Mesendoderm (in vitro differentiated cells): ENCODE measurements at regions not wholly inside any gene's neighbourhood (a gene's known extent, or its start where the extent isn't known, plus 50 kb on each side); places are given as distances from the start of the nearest gene placed in this dataset.

ENCODE experiments used
- DNase-seq: peaks from one replicate; pipeline ENCODE4 v3.0.0; 2013
- H2AK5ac ChIP-seq: 2 replicates; pipeline ENCODE4 v1.6.1; 2013; ENCODE audit warnings: low read length, inconsistent platforms
- H2BK120ac ChIP-seq: 2 replicates; pipeline ENCODE4 v1.6.1; 2013; ENCODE audit warnings: low read depth, mild to moderate bottlenecking, low read length, moderate library complexity, mixed read lengths
- H2BK15ac ChIP-seq: replicated peaks from 2 replicates; pipeline ENCODE4 v1.6.1; 2013; ENCODE audit warnings: low read depth, mild to moderate bottlenecking, moderate library complexity
- H2BK5ac ChIP-seq: 2 replicates; pipeline ENCODE4 v1.6.1; 2013; ENCODE audit warnings: low read length, inconsistent platforms
- H3K18ac ChIP-seq: 2 replicates; pipeline ENCODE4 v1.6.1; 2013; ENCODE audit warnings: mild to moderate bottlenecking, low read length, mixed read lengths
- H3K23ac ChIP-seq: one replicate; pipeline ENCODE4 v1.6.1; 2013; ENCODE audit warnings: low read length
- H3K27ac ChIP-seq: 2 replicates; pipeline ENCODE4 v1.5.1; 2013; ENCODE audit warnings: low read depth, mild to moderate bottlenecking, inconsistent platforms, low read length, moderate library complexity
- H3K27me3 ChIP-seq: 2 replicates; pipeline ENCODE4 v1.6.1; 2013; ENCODE audit warnings: low read length, control low read depth, mild to moderate bottlenecking, inconsistent platforms; ENCODE audit not compliant: insufficient read depth, poor library complexity
- H3K36me3 ChIP-seq: 2 replicates; pipeline ENCODE4 v1.6.1; 2013; ENCODE audit warnings: low read length, inconsistent platforms; ENCODE audit not compliant: control insufficient read depth, insufficient read depth
- H3K4ac ChIP-seq: one replicate; pipeline ENCODE4 v1.6.1; 2013; ENCODE audit warnings: low read depth, mild to moderate bottlenecking, low read length, moderate library complexity
- H3K4me1 ChIP-seq: 2 replicates; pipeline ENCODE4 v1.6.1; 2013; ENCODE audit warnings: low read depth, low read length, inconsistent platforms; ENCODE audit not compliant: control insufficient read depth
- H3K4me2 ChIP-seq: 2 replicates; pipeline ENCODE4 v1.6.1; 2013; ENCODE audit warnings: low read length
- H3K4me3 ChIP-seq: 2 replicates; pipeline ENCODE4 v1.5.1; 2013; ENCODE audit warnings: mild to moderate bottlenecking, low read length
- H3K56ac ChIP-seq: one replicate; pipeline ENCODE4 v1.6.1; 2013; ENCODE audit warnings: low read length
- H3K79me1 ChIP-seq: 2 replicates; pipeline ENCODE4 v1.6.1; 2013; ENCODE audit warnings: low read length, inconsistent platforms
- H3K79me2 ChIP-seq: 2 replicates; pipeline ENCODE4 v1.6.1; 2013; ENCODE audit warnings: mild to moderate bottlenecking, low read length; ENCODE audit not compliant: control insufficient read depth, insufficient read depth
- H3K9ac ChIP-seq: 2 replicates; pipeline ENCODE4 v1.6.1; 2013; ENCODE audit warnings: low read length, inconsistent platforms
- H4K5ac ChIP-seq: one replicate; pipeline ENCODE4 v1.6.1; 2013; ENCODE audit warnings: low read length
- H4K8ac ChIP-seq: one replicate; pipeline ENCODE4 v1.6.1; 2013; ENCODE audit warnings: low read depth, mild to moderate bottlenecking, control low read depth, low read length, moderate library complexity
- WGBS: extraction: QIAGEN DNeasy Blood & Tissue Kit; methylation state at CpG from one replicate; pipeline ENCODE4 v1.1.7; 2013; ENCODE audit warnings: low lambda C conversion rate, missing lambda C conversion rate; ENCODE audit not compliant: insufficient coverage; ENCODE audit errors: extremely low coverage; 5-methylcytosine and 5-hydroxymethylcytosine counted together

GRCh38 chr5:61737964-61738340, 405.9 kb downstream of the ZSWIM6 start:
- H2BK5ac ChIP-seq = no peak overlapping the region
- H3K27me3 ChIP-seq = no peaks in the 10 kb centered on the region
- no peak overlapping the region for H3K4me3 ChIP-seq
- no peaks in the 10 kb centered on the region for H3K4me1 ChIP-seq
- no peak for DNase-seq
- H2BK120ac ChIP-seq = no peak overlapping the region
- H4K8ac ChIP-seq = no peak overlapping the region
- no peak overlapping the region for H3K18ac ChIP-seq
- no peak overlapping the region for H3K4me2 ChIP-seq
- H3K9ac ChIP-seq = no peak overlapping the region
- H3K27ac ChIP-seq = no peak overlapping the region
- no CpG with 5 or more reads among the region's 4 CpGs for WGBS
- H3K56ac ChIP-seq = no peak overlapping the region
- H3K79me2 ChIP-seq = no peaks in the 10 kb centered on the region
- no peak overlapping the region for H4K5ac ChIP-seq
- H3K36me3 ChIP-seq = no peaks in the 10 kb centered on the region
- no peak overlapping the region for H2BK15ac ChIP-seq
- no peak overlapping the region for H2AK5ac ChIP-seq
- H3K23ac ChIP-seq = no peak overlapping the region
- no peak overlapping the region for H3K4ac ChIP-seq
- H3K79me1 ChIP-seq = no peaks in the 10 kb centered on the region

DNA sequence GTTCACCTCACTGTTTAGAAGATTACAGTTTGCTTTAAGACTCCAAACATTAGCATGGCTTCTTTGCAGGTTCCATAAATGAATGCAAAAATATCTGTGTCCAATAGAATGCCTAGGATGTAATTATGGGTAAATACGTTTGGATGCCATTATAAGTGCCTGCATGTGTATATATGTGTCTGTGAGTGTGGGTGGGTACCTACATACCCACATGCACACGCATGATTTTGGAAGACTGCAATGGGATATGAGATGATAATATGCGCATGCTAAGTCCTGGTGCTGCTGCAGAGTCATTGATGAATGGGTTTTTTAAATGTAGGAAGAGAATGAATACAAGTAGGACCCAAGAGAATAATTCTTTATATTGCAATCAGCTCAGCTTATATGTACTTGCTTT, 406.4 kb downstream of the ZSWIM6 start:
- no peak overlapping the region for H2BK5ac ChIP-seq
- H3K27me3 ChIP-seq = no peaks in the 10 kb centered on the region
- no peaks in the 10 kb centered on the region for H3K4me1 ChIP-seq
- H3K27ac ChIP-seq = no peak overlapping the region
- H2BK120ac ChIP-seq = no peak overlapping the region
- no peak overlapping the region for H3K4ac ChIP-seq
- no peaks in the 10 kb centered on the region for H3K79me1 ChIP-seq
- H3K36me3 ChIP-seq = no peaks in the 10 kb centered on the region
- H2BK15ac ChIP-seq = no peak overlapping the region
- no peak overlapping the region for H4K5ac ChIP-seq
- H3K56ac ChIP-seq = no peak overlapping the region
- WGBS = no CpG with 5 or more reads among the region's 3 CpGs
- no peaks in the 10 kb centered on the region for H3K79me2 ChIP-seq
- H4K8ac ChIP-seq = no peak overlapping the region
- no peak overlapping the region for H3K9ac ChIP-seq
- no peak for DNase-seq
- H3K23ac ChIP-seq = no peak overlapping the region
- no peak overlapping the region for H3K4me2 ChIP-seq
- H2AK5ac ChIP-seq = no peak overlapping the region
- no peak overlapping the region for H3K18ac ChIP-seq
- no peak overlapping the region for H3K4me3 ChIP-seq

DNA sequence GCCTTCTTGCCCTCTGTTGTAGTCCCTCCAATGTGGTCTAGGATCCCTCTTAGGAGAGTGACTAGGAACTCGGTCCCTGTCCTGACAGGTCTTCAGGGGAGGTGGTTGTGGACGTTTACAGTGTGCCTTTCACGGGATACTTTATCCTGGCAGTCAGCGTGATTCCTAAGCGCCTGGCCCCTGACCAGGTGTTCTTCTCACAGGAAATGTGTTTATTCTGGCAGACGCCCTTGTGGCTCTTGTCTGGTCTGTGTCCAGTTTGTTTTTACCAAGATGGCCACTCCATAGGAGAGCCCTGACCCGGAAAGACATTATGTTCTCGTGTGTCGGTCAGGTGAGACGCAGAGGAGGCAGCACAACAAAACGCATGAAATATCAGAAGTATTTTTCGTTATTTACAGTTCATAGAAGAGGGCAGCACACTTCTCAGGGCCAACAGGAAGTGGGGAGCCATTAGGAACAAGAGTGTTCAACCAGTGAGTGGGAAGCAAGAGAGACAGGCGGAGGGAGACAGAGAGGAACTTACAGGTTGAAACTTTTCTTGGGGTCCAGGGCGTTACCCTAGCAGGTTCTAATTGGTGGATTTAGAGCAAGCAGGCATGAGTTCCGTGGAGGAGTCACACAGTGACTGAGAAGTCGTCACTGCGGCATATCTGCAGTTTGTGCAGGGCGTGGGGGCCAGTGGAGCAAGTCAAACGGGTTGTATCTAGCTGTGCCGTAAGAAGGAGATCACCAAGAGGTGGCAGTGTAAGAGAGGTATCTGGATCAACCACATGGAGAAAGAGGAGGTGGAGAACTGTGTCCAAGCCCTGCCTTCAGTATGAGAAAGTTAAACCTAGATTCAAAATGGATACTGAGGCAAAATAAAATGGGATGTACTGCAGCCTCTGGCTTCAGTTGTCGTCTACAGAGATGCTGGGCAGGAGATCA, 412.9 kb downstream of the ZSWIM6 start:
- Histone ChIP-seq H3K4me1 (no peaks in the 10 kb centered on the region), H2BK15ac (no peak overlapping the region), H3K23ac (no peak overlapping the region), H4K8ac (no peak overlapping the region), H2BK120ac (no peak overlapping the region), H3K18ac (no peak overlapping the region), H3K27ac (no peak overlapping the region), H3K4me2 (no peak overlapping the region), H3K4me3 (no peak overlapping the region), H2AK5ac (no peak overlapping the region), H3K79me1 (no peaks in the 10 kb centered on the region), H4K5ac (no peak overlapping the region), H3K36me3 (no peaks in the 10 kb centered on the region), H3K56ac (no peak overlapping the region), H3K4ac (no peak overlapping the region), H3K27me3 (no peaks in the 10 kb centered on the region), H3K79me2 (no peaks in the 10 kb centered on the region), H3K9ac (no peak overlapping the region), H2BK5ac (no peak overlapping the region)
- DNase-seq = peak; percentile 51
- WGBS = no CpG with 5 or more reads among the region's 21 CpGs

- Histone ChIP-seq H3K79me1 (no peaks in the 10 kb centered on the region), H3K18ac (no peak overlapping the region), H3K4me2 (no peak overlapping the region), H3K4me3 (no peak overlapping the region), H2BK120ac (no peak overlapping the region), H3K9ac (no peak overlapping the region), H2AK5ac (no peak overlapping the region), H3K27ac (no peak overlapping the region), H3K36me3 (no peaks in the 10 kb centered on the region), H3K27me3 (no peaks in the 10 kb centered on the region), H3K56ac (no peak overlapping the region), H4K8ac (no peak overlapping the region), H3K23ac (no peak overlapping the region), H2BK15ac (no peak overlapping the region), H3K4ac (no peak overlapping the region), H4K5ac (no peak overlapping the region), H2BK5ac (no peak overlapping the region), H3K79me2 (no peaks in the 10 kb centered on the region), H3K4me1 (no peaks in the 10 kb centered on the region)
- no peak for DNase-seq
- no CpG with 5 or more reads among the region's 7 CpGs for WGBS
These were observed 414.9 kb downstream of the ZSWIM6 start for GRCh38 chr5:61746831-61747575.

DNA sequence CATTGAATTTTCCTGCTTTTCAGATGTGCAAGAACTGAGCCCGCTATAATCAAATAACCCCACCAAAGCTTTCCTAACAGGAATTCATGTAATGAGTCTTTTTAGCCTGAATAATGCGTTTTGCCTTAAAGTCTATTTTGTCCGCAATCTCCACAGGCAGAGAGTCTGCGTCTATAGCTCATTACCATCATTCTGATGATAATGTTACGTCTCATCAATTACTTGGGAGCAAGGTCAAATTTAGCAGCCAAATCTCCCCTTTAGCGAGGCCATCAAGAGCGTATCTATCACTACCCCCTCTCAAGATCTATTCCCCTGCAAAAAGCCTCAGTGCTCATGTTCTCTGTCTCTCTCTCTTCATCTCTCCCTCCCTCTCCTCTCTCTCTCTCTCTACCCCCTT, 416.1 kb downstream of the ZSWIM6 start:
- Histone ChIP-seq H3K4me1 (no peaks in the 10 kb centered on the region), H3K9ac (no peak overlapping the region), H2AK5ac (no peak overlapping the region), H4K5ac (no peak overlapping the region), H2BK15ac (no peak overlapping the region), H3K4me2 (no peak overlapping the region), H3K79me1 (no peaks in the 10 kb centered on the region), H2BK5ac (no peak overlapping the region), H3K56ac (no peak overlapping the region), H3K4me3 (no peak overlapping the region), H3K4ac (no peak overlapping the region), H4K8ac (no peak overlapping the region), H2BK120ac (no peak overlapping the region), H3K23ac (no peak overlapping the region), H3K27ac (no peak overlapping the region), H3K27me3 (no peaks in the 10 kb centered on the region), H3K79me2 (no peaks in the 10 kb centered on the region), H3K36me3 (no peaks in the 10 kb centered on the region), H3K18ac (no peak overlapping the region)
- no peak for DNase-seq
- WGBS = no CpG with 5 or more reads among the region's 7 CpGs
